Mucosa of rectum (tissue), 2 donors: ENCODE measurements at regions not wholly inside any gene's neighbourhood (a gene's known extent, or its start where the extent isn't known, plus 50 kb on each side); places are given as distances from the start of the nearest gene placed in this dataset.
A peak's percentile ranks its signal among the peaks of the same experiment; 100 is the strongest.

Experiments used
- H3K27ac ChIP-seq, 2 donors: one replicate each; pipeline ENCODE4 v1.7.0; 2013; ENCODE audit warnings: inconsistent platforms in 2 of 2, low read depth in 2 of 2, low read length in 2 of 2
- H3K27me3 ChIP-seq, 2 donors: one replicate each; pipeline ENCODE4 v1.7.0; 2013; ENCODE audit warnings: low read length in 2 of 2; ENCODE audit not compliant: control insufficient read depth in 2 of 2, insufficient read depth in 2 of 2
- H3K36me3 ChIP-seq, 2 donors: one replicate each; pipeline ENCODE4 v1.7.0; 2013; ENCODE audit warnings: low read length in 2 of 2; ENCODE audit not compliant: control insufficient read depth in 2 of 2, insufficient read depth in 2 of 2
- H3K4me1 ChIP-seq, 2 donors: one replicate each; pipeline ENCODE4 v1.7.0; 2013; ENCODE audit warnings: low read length in 2 of 2, mild to moderate bottlenecking in 1 of 2; ENCODE audit not compliant: control insufficient read depth in 2 of 2, insufficient read depth in 2 of 2
- H3K4me3 ChIP-seq, 2 donors: one replicate each; pipeline ENCODE4 v1.7.0; 2013; ENCODE audit warnings: low read length in 2 of 2
- H3K9ac ChIP-seq, 2 donors: one replicate each; pipeline ENCODE4 v1.7.0; 2013; ENCODE audit warnings: low read length in 2 of 2, low read depth in 1 of 2, mild to moderate bottlenecking in 1 of 2
- H3K9me3 ChIP-seq, 2 donors: one replicate each; pipeline ENCODE4 v1.7.0; 2013; ENCODE audit warnings: low read length in 2 of 2; ENCODE audit not compliant: control insufficient read depth in 2 of 2
- donor health status: healthy.
- donor health status: Normal muscosa, but diverticular disease.

DNA sequence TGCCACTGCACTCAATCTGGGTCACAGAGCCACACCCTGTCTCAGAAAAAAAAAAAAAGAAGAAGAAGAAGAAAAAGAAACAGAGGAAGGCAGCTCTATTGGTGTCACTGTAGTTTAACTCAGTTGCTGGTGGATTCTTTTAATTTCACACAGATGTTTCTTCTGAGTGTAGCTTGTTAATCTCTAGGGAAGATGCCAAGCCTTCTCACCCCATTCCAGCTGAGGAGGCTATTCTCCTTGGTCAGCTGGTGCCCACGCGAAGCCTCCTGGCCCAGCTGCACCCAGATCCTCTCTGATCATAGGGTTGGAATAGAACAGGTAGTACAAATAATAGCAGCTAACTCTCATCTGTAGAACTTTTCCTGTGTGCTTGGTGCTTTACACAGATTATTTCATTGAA, 113.8 kb upstream of the SPRY4 start:
- H3K27ac ChIP-seq: no peak overlapping the region
- no peak overlapping the region for H3K4me3 ChIP-seq
- no peaks in the 10 kb centered on the region for H3K4me1 ChIP-seq
- H3K9me3 ChIP-seq: no peaks in the 10 kb centered on the region
- H3K9ac ChIP-seq: no peak overlapping the region
- no peaks in the 10 kb centered on the region for H3K36me3 ChIP-seq
- no peaks in the 10 kb centered on the region for H3K27me3 ChIP-seq

DNA sequence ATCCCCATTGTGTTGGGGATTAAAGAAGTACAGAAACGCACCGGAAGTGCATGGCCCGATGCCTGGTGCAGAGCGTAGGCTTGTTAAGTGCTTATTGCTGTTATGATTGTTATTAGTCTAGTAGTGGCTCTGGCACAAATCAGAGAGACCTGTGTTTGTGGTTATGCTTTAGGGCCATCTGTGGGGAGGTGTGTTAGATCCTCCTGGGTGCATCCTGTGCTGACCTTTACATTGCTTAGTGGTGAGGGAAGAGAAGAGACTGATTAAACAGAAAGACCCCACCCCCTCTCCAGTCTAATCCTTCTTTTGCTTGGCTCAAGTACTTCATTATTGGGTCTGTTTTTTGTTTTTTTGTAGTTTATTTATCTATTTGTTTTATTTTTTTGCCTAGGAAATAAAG, 112.7 kb upstream of the SPRY4 start:
- Histone ChIP-seq H3K36me3 (no peaks in the 10 kb centered on the region), H3K9ac (no peak overlapping the region), H3K27me3 (peaks cover 0 to 3% of the 10 kb centered on the region in 2 donors), H3K4me1 (peaks cover 5 to 6% of the 10 kb centered on the region in 2 donors), H3K4me3 (no peak overlapping the region), H3K9me3 (no peaks in the 10 kb centered on the region), H3K27ac (no peak overlapping the region)

DNA sequence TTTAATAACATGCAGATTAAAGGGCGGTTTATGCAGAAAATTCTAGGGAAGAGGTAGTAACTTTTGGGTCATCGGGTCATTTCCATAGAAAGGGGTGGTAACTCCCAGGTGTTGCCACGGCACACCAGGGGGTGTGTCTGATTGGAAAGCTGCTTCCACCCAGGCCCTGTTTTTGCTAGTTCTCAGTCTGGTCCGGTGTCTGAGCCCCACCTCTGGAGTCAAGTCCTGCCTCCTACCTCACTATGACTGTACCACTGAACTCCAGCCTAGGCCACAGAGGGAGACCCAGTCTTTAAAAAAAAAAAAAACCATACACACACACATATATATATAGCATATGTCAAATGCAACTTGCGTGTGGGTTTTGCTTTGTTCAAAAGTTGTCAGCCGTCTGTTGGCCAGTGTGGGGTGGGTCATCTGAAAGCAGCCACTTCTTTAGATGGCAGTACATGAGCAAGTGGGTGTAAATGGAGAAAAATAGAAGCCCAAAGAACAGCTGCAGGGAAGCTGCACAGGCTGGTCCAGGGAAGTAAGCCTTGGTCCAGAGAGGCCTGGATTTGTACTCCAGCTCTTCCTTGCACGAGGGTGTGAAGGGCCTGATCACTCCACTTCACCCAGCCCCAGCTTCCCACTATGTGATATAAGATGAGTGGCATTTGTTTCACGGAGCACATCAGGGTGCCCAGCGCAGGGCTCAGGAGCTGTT, 110.7 kb upstream of the SPRY4 start:
- Histone ChIP-seq H3K9me3 (no peaks in the 10 kb centered on the region), H3K27ac (no peak overlapping the region), H3K4me3 (no peak overlapping the region), H3K9ac (no peak overlapping the region), H3K27me3 (peaks cover 0 to 3% of the 10 kb centered on the region in 2 donors), H3K4me1 (peaks cover 8 to 10% of the 10 kb centered on the region in 2 donors), H3K36me3 (no peaks in the 10 kb centered on the region)

DNA sequence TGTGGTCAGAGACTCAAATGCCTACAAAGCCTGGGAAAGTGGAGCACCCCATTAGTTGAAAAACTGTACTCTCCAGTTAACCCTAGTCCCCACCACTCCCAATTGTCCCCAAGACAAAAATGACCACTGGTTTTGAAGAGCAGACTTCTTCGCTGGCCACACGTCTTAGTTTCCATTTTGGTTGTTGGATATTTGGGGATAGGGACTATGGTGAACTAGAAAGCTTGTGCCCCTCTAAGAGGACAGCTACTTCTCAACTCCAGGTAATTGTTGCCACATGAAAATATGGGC, 109.4 kb upstream of the SPRY4 start:
- Histone ChIP-seq H3K9ac (no peak overlapping the region), H3K27me3 (peaks cover 0 to 3% of the 10 kb centered on the region in 2 donors), H3K4me1 (peaks cover 8 to 10% of the 10 kb centered on the region in 2 donors), H3K4me3 (no peak overlapping the region), H3K9me3 (no peaks in the 10 kb centered on the region), H3K27ac (no peak overlapping the region), H3K36me3 (no peaks in the 10 kb centered on the region)

DNA sequence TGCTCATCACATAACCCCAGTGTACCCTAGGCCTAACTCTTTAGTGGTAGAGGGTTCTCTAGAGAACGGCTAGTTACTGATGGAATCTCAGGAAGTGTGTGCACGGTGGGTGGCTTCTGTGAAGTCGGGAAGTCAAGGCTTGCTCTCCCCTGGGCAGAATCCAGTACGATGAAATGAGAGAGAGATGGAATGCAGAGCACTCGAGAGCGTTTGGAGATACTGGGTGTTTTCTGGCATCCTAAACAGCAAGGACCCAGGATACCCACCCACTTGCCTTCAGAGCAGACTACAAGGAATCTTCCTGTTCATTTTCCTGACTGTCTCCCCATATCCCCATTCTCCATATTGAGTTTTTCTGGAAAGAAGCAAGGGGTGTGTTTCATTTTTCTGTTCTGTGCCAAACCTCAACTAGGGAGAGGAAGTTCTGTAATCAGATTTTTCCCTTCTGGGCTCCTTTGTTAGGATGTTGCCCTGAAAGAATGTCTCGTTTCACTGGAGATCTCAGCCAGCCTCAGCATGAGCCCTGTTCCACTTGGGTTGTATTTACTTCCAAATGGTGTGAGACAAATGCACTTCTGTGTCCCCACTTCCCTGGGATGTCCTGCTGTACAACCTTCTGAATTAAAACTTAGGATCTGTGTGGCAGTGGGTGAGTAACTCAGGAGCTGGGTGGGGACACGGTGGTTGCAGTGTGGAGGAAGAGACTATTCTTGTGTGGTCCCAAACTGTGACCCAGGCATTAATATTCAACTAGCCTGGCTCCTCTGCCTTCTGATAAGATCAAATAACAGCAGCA, 108.9 kb upstream of the SPRY4 start:
- H3K9ac ChIP-seq: no peak overlapping the region
- H3K27ac ChIP-seq: no peak overlapping the region
- H3K4me1 ChIP-seq: peaks cover 9 to 12% of the 10 kb centered on the region in 2 donors
- H3K4me3 ChIP-seq: no peak overlapping the region
- H3K27me3 ChIP-seq: peaks cover 0 to 3% of the 10 kb centered on the region in 2 donors
- H3K36me3 ChIP-seq: no peaks in the 10 kb centered on the region
- no peaks in the 10 kb centered on the region for H3K9me3 ChIP-seq

DNA sequence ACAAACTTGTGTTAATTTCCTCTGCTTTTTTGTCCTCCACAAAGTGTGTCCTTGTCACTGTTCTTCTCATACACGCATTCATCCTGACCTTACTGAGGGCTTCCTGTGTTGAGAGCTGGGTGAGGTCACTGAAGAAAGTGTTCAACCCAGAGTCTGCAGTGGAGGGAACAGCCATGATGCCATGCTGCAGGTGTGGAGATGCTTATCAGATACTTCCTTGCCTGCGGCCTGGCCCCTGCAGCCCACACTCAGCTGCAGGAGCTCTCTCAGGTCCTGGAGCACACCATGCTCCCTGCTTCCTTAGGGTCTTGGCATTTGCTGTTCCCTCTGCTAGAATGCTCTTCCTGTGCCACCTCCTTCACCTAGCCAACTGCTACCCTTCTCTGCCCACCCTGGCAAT, 108.1 kb upstream of the SPRY4 start:
- no peaks in the 10 kb centered on the region for H3K9me3 ChIP-seq
- no peaks in the 10 kb centered on the region for H3K36me3 ChIP-seq
- no peak overlapping the region for H3K4me3 ChIP-seq
- H3K27me3 ChIP-seq: peaks cover 0 to 3% of the 10 kb centered on the region in 2 donors
- H3K4me1 ChIP-seq: peaks cover 12 to 15% of the 10 kb centered on the region in 2 donors
- H3K9ac ChIP-seq: no peak overlapping the region
- no peak overlapping the region for H3K27ac ChIP-seq

DNA sequence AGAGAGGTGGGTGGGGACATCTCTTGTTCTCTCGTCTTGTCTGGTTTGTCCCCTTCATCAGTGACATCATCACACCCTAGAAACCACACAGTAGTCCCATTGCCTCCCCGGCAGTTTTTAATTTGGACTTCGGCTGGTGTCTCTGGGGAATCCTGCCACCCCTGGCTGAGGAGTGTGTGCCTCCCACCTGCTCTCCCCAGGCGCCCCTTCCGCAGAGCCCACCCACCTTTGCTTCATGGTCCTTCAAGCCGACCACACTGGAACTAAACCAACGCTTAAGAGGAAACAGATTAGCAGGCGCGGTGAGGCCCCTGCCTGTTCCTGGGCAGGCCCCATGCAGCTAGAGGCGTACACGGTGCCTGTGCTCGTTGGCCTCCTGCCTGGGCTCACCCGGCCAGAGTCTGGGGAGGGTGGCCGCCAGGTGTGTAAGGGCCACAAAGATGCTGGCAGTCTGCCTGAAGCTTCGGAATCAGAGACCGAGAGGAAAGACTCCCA, 107.6 kb upstream of the SPRY4 start:
- H3K4me3 ChIP-seq: no peak overlapping the region
- H3K27me3 ChIP-seq: peaks cover 0 to 3% of the 10 kb centered on the region in 2 donors
- H3K4me1 ChIP-seq: peaks cover 12 to 19% of the 10 kb centered on the region in 2 donors
- no peaks in the 10 kb centered on the region for H3K36me3 ChIP-seq
- H3K27ac ChIP-seq: peak overlapping the region; percentile 38 to 57
- H3K9me3 ChIP-seq: no peaks in the 10 kb centered on the region
- no peak overlapping the region for H3K9ac ChIP-seq

DNA sequence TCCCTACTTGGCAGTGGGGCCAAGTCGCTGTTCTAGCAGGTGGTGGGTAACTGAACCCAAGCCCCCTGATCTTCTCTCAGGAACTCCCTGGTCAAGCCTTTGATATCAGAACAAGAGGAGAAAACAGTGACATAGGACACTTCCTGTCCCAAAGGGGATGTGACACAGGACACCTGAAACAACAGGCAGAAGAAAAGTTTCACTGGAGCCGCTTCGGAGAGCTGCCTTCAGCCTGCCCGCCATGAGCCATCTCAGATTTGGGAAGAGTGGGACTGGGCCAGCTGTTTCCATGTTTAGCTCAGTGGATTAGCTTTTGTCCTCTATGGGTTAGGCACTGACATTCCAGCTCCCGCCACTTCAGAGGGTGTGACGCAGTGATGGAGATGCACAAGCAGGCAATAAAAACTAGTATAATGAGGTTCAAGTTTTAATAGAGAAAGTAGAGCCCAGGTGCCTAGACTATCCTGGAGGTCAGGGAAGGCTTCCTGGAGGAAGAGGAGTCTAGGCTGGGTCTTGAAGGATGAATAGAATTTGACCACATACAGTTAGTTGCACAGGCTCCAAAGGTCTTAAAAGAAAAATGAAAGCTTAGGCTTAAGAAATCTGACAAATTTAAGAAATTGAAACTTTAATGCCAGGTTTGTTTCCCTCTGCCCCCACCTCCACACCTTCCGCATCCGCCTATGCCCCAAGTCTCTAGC, 104.1 kb upstream of the SPRY4 start:
- no peaks in the 10 kb centered on the region for H3K9me3 ChIP-seq
- no peak overlapping the region for H3K27ac ChIP-seq
- H3K27me3 ChIP-seq: peaks cover 0 to 3% of the 10 kb centered on the region in 2 donors
- H3K9ac ChIP-seq: no peak overlapping the region
- H3K36me3 ChIP-seq: no peaks in the 10 kb centered on the region
- H3K4me1 ChIP-seq: peaks cover 12 to 19% of the 10 kb centered on the region in 2 donors
- H3K4me3 ChIP-seq: no peak overlapping the region

DNA sequence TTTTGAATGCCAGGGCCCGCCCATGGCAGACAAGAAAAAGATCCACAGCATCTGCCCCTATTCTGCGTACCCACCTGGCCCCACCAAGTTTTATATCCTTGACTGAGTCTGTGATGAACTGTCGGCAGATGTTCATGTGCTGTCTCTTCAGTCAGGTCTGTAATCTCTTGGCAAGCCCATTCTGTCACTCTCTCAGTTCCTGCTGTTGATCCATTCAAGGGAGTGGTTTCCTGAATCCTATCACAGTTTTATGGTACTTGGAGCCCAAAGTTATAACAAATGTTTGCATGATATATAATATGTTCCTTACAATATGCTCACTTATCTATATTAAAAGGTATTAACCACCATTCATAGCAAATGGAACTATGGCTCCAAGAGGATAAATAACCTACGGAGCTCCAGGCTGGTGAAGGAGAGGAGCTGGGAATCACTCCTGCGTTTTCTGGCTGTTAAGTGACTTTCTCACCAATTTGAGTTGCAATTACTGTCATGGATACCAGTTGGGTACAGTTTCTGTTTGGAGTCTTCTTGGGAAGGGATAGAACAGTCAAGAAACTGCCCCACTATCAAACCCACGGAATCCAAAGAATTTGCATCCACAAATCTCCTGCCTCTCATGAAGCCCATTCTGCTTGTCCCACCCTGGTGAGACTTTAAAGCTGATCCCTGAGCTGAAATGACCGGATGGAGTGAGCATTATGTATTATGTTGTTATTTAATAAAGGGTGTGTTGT, 103.4 kb upstream of the SPRY4 start:
- Histone ChIP-seq H3K36me3 (no peaks in the 10 kb centered on the region), H3K27ac (peak overlapping the region in 1 of 2 donors; percentile 13), H3K9me3 (no peaks in the 10 kb centered on the region), H3K9ac (no peak overlapping the region), H3K27me3 (peaks cover 0 to 2% of the 10 kb centered on the region in 2 donors), H3K4me1 (peaks cover 12 to 18% of the 10 kb centered on the region in 2 donors), H3K4me3 (no peak overlapping the region)
